K562 (cell line): ENCODE measurements at regions not wholly inside any gene's neighbourhood (a gene's known extent, or its start where the extent isn't known, plus 50 kb on each side); places are given as distances from the start of the nearest gene placed in this dataset.

Source experiments
- CAMTA2 ChIP-seq: fragments of 250-450 bp; sonication (Bioruptor Pico); conservative IDR thresholded peaks from 2 replicates; pipeline ENCODE4 v1.5.1; 2022
- DIDO1 ChIP-seq: fragments of 450-650 bp; IDR thresholded peaks from 2 replicates; pipeline ENCODE4 v1.6.1; 2016; ENCODE audit warnings: low read depth, missing biosample characterization, missing genetic modification characterization
- DNMT1 ChIP-seq: fragments of 450-650 bp; IDR thresholded peaks from 2 replicates; pipeline ENCODE4 v1.6.1; 2016; ENCODE audit warnings: antibody characterized with exemption, mild to moderate bottlenecking
- FOS ChIP-seq: IDR thresholded peaks from 3 replicates; pipeline ENCODE4 v1.6.1; 2011; ENCODE audit not compliant: insufficient read length; ENCODE audit errors: extremely low read depth
- HINFP ChIP-seq: fragments of 450-650 bp; conservative IDR thresholded peaks from 2 replicates; pipeline ENCODE4 v1.6.1; 2016; ENCODE audit warnings: missing genetic modification characterization, low read depth, mild to moderate bottlenecking, control low read depth, missing compliant biosample characterization
- ID3 ChIP-seq, 2 experiments: fragments of 250-450 bp in 1 of 2; fragments of 450-650 bp in 1 of 2; sonication (Bioruptor Pico) in 1 of 2; IDR thresholded peaks; 2 replicates each; pipeline versions ENCODE4 v1.6.1 to v1.8.0; 2016 to 2021; ENCODE audit warnings: mild to moderate bottlenecking in 2 of 2, moderate library complexity in 2 of 2, missing compliant biosample characterization in 1 of 2, missing genetic modification characterization in 1 of 2
- KAT8 ChIP-seq: fragments of 450-650 bp; IDR thresholded peaks from 2 replicates; pipeline ENCODE4 v1.6.1; 2016; ENCODE audit warnings: low read depth, mild to moderate bottlenecking
- KLF16 ChIP-seq: IDR thresholded peaks from 2 replicates; pipeline ENCODE4 v1.6.1; 2016; ENCODE audit warnings: antibody characterized with exemption
- MAX ChIP-seq: sonication (generic); formaldehyde crosslinking; IDR thresholded peaks from 2 replicates; pipeline ENCODE4 v1.9.0; 2022; ENCODE audit warnings: mild to moderate bottlenecking, missing genetic modification reagents
- SMAD2 ChIP-seq: fragments of 150-350 bp; IDR thresholded peaks from 2 replicates; pipeline ENCODE4 v1.6.1; 2014; ENCODE audit warnings: low read depth, mild to moderate bottlenecking, low read length
- STAT5A ChIP-seq: IDR thresholded peaks from 2 replicates; pipeline ENCODE4 v1.6.1; 2012; ENCODE audit warnings: low read length, inconsistent platforms, borderline replicate concordance
- ZNF507 ChIP-seq: conservative IDR thresholded peaks from 2 replicates; pipeline ENCODE4 v1.6.1; 2017; ENCODE audit warnings: missing genetic modification characterization, missing compliant biosample characterization
- ZNF561 ChIP-seq: fragments of 450-650 bp; formaldehyde crosslinking; conservative IDR thresholded peaks from 2 replicates; pipeline ENCODE4 v1.4.0; 2020; ENCODE audit warnings: mild to moderate bottlenecking, moderate library complexity
- TF ChIP-seq, protein P1 (sequence below): fragments of 250-450 bp; sonication (Bioruptor Pico); IDR thresholded peaks from 2 replicates; pipeline ENCODE4 v1.4.0; 2020
- TF ChIP-seq, protein P2 (sequence below): fragments of 250-450 bp; sonication (Bioruptor Pico); IDR thresholded peaks from 2 replicates; pipeline ENCODE4 v1.5.0; 2021; ENCODE audit warnings: mild to moderate bottlenecking, moderate library complexity

- TF ChIP-seq, protein P1, sequence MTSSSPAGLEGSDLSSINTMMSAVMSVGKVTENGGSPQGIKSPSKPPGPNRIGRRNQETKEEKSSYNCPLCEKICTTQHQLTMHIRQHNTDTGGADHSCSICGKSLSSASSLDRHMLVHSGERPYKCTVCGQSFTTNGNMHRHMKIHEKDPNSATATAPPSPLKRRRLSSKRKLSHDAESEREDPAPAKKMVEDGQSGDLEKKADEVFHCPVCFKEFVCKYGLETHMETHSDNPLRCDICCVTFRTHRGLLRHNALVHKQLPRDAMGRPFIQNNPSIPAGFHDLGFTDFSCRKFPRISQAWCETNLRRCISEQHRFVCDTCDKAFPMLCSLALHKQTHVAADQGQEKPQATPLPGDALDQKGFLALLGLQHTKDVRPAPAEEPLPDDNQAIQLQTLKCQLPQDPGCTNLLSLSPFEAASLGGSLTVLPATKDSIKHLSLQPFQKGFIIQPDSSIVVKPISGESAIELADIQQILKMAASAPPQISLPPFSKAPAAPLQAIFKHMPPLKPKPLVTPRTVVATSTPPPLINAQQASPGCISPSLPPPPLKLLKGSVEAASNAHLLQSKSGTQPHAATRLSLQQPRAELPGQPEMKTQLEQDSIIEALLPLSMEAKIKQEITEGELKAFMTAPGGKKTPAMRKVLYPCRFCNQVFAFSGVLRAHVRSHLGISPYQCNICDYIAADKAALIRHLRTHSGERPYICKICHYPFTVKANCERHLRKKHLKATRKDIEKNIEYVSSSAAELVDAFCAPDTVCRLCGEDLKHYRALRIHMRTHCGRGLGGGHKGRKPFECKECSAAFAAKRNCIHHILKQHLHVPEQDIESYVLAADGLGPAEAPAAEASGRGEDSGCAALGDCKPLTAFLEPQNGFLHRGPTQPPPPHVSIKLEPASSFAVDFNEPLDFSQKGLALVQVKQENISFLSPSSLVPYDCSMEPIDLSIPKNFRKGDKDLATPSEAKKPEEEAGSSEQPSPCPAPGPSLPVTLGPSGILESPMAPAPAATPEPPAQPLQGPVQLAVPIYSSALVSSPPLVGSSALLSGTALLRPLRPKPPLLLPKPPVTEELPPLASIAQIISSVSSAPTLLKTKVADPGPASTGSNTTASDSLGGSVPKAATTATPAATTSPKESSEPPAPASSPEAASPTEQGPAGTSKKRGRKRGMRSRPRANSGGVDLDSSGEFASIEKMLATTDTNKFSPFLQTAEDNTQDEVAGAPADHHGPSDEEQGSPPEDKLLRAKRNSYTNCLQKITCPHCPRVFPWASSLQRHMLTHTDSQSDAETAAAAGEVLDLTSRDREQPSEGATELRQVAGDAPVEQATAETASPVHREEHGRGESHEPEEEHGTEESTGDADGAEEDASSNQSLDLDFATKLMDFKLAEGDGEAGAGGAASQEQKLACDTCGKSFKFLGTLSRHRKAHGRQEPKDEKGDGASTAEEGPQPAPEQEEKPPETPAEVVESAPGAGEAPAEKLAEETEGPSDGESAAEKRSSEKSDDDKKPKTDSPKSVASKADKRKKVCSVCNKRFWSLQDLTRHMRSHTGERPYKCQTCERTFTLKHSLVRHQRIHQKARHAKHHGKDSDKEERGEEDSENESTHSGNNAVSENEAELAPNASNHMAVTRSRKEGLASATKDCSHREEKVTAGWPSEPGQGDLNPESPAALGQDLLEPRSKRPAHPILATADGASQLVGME (CRISPR knock-in tag), result no peak
- no peak for TF ChIP-seq HINFP (tag)
- TF ChIP-seq ZNF561, result no peak
- TF ChIP-seq ZNF507, result no peak
- TF ChIP-seq CAMTA2, result no peak
- no peak for TF ChIP-seq STAT5A
- TF ChIP-seq DIDO1, result no peak
- TF ChIP-seq DNMT1, result no peak
- no peak for TF ChIP-seq ID3 (CRISPR knock-in tag; IDR thresholded peaks at IDR 0.05)
- TF ChIP-seq ID3 (tag; IDR thresholded peaks at IDR 0.05), result no peak
- TF ChIP-seq MAX (CRISPR knock-in tag), result no peak
- no peak for TF ChIP-seq SMAD2
- TF ChIP-seq, protein P2, sequence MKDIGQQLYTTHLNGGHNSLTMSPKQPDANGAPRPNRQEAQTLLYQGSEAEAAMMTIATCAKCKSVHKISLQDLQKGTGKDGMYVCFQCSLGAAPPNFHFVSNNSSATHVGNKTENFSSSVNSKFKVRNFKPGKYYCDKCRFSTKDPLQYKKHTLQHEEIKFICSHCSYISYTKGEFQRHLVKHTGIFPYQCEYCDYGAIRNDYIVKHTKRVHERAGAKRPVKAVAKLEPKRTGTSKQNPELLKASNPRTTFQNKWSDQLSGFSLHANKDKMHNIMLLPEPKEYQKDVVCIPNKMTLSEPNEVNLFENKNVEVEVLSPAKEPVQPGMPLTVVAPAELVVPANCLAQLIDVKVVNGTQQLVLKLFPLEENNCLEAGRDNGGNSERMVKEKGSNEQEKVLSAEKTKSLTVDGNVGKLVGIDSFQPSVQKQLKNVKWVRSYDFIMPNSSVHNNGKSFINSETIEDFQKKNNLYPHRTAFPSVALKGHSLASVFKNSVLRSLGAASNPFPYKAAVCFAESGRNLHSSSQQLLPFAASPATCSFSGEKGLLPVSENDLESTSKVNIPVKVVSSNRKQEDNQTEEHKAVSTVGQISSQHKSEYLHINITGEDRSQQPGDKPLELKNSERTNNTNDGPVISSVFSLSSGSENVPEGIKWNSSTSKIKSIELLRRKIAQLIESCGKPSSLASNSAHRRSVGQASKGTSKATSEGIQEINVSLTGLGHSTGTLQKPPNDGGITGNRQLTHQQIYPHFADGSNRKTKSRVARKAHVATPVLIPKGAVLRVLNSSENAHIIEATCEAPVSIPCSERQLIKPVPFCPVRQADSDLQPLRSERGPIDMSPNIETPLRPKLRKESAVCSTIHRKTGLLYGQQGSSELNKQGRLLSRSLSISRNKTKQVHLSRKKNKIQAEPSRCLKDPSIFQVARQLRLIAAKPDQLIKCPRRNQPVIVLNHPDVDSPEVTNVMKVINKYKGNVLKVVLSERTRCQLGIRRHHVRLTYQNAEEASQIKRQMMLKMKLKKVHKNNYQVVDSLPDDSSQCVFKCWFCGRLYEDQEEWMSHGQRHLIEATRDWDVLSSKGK (CRISPR knock-in tag), result no peak
- TF ChIP-seq FOS, result no peak
- TF ChIP-seq KAT8, result no peak
- no peak for TF ChIP-seq KLF16
- TF ChIP-seq, all 486 proteins: peak for 0
Observed at GRCh38 chr2:120859128-120859527, 123.5 kb downstream of the GLI2 start (continued).
